ENCODE measurements at regions not wholly inside any gene's neighbourhood (a gene's known extent, or its start where the extent isn't known, plus 50 kb on each side); places are given as distances from the start of the nearest gene placed in this dataset.

GRCh38 chr6:19479551-19479950, 357.6 kb upstream of the ID4 start:
- no peak for DNase-seq

GRCh38 chr6:19492636-19493405, 344.3 kb upstream of the ID4 start:
- DNase-seq = no peak

- no peak for DNase-seq
Observed at GRCh38 chr6:19501737-19502245, 335.4 kb upstream of the ID4 start.

- no peak for DNase-seq
Observed at GRCh38 chr6:19502301-19502700, 334.9 kb upstream of the ID4 start.

GRCh38 chr6:19515939-19516338, 321.2 kb upstream of the ID4 start:
- DNase-seq = no peak

GRCh38 chr6:19519941-19520340, 317.2 kb upstream of the ID4 start:
- DNase-seq = no peak

- DNase-seq = no peak
Observed at GRCh38 chr6:19524366-19525186, 312.6 kb upstream of the ID4 start.

GRCh38 chr6:19525673-19526072, 311.5 kb upstream of the ID4 start:
- DNase-seq = no peak

GRCh38 chr6:19530188-19530587, 307.0 kb upstream of the ID4 start:
- no peak for DNase-seq

- no peak for DNase-seq
Observed at GRCh38 chr6:19535351-19535750, 301.8 kb upstream of the ID4 start.

GRCh38 chr6:19536838-19537237, 300.3 kb upstream of the ID4 start:
- DNase-seq = no peak

- DNase-seq = no peak
Observed at GRCh38 chr6:19538096-19538495, 299.1 kb upstream of the ID4 start.

- DNase-seq = no peak
Observed at GRCh38 chr6:19547507-19547906, 289.7 kb upstream of the ID4 start.

GRCh38 chr6:19549109-19549508, 288.1 kb upstream of the ID4 start:
- no peak for DNase-seq

GRCh38 chr6:19550380-19550779, 286.8 kb upstream of the ID4 start:
- no peak for DNase-seq

- DNase-seq = no peak
Observed at GRCh38 chr6:19551611-19552010, 285.6 kb upstream of the ID4 start.

- DNase-seq = no peak
Observed at GRCh38 chr6:19552076-19552475, 285.1 kb upstream of the ID4 start.

- DNase-seq = no peak
Observed at GRCh38 chr6:19552588-19552987, 284.6 kb upstream of the ID4 start.

- DNase-seq = no peak
Observed at GRCh38 chr6:19554356-19555225, 282.6 kb upstream of the ID4 start.

- no peak for DNase-seq
Observed at GRCh38 chr6:19557191-19557590, 280.0 kb upstream of the ID4 start.

- DNase-seq = no peak
Observed at GRCh38 chr6:19558201-19558600, 279.0 kb upstream of the ID4 start.

- DNase-seq = no peak
Observed at GRCh38 chr6:19558934-19559333, 278.2 kb upstream of the ID4 start.

- no peak for DNase-seq
Observed at GRCh38 chr6:19562468-19562867, 274.7 kb upstream of the ID4 start.
